Tibial artery (tissue), 4 donors: ENCODE measurements at regions not wholly inside any gene's neighbourhood (a gene's known extent, or its start where the extent isn't known, plus 50 kb on each side); places are given as distances from the start of the nearest gene placed in this dataset.

Experiments
- DNase-seq, 2 donors: peaks; one replicate each; pipeline ENCODE4 v3.0.0-alpha.2; 2019
- H3K27ac ChIP-seq, 2 donors: fragments of 200-600 bp; sonication (generic) in 1 of 2; 1 replicate in 1 of 2; 2 replicates in 1 of 2; pipeline ENCODE4 v1.5.1; 2018 to 2019; ENCODE audit warnings: mild to moderate bottlenecking in 1 of 2
- H3K27me3 ChIP-seq, 2 donors: fragments of 200-600 bp; sonication (generic) in 1 of 2; one replicate each; pipeline versions ENCODE4 v1.5.1 to v1.6.0; 2016 to 2019
- H3K36me3 ChIP-seq, 3 donors: fragments of 200-600 bp; sonication (generic) in 2 of 3; one replicate each; pipeline ENCODE4 v1.5.1; 2016 to 2019; ENCODE audit warnings: mild to moderate bottlenecking in 2 of 3
- H3K4me1 ChIP-seq, 4 donors: fragments of 200-600 bp; sonication (generic) in 2 of 4; 1 replicate in 3 of 4; 2 replicates in 1 of 4; pipeline ENCODE4 v1.5.1; 2016 to 2019
- H3K4me3 ChIP-seq, 2 donors: fragments of 200-600 bp; sonication (generic) in 1 of 2; 1 replicate in 1 of 2; 2 replicates in 1 of 2; pipeline ENCODE4 v1.5.1; 2018 to 2019; ENCODE audit warnings: mild to moderate bottlenecking in 2 of 2
- H3K9me3 ChIP-seq, 3 donors: fragments of 200-600 bp; sonication (generic) in 1 of 3; one replicate each; pipeline ENCODE4 v1.5.1; 2016 to 2019
- CTCF ChIP-seq, 2 experiments: fragments of 200-600 bp in 1 of 2; fragments of 450-650 bp in 1 of 2; IDR thresholded peaks; one replicate each; pipeline ENCODE4 v1.5.1; 2017 to 2019; ENCODE audit warnings: antibody characterized with exemption in 2 of 2, mild to moderate bottlenecking in 1 of 2, moderate library complexity in 1 of 2
- intact Hi-C: fragments of 100-400 bp; cut with DNase I; formaldehyde crosslinking; loops from one replicate; pipeline ENCODE4 v1.15.0; 2023; ENCODE audit warnings: low total_unique reads

- H3K9me3 ChIP-seq: no peaks in the 10 kb centered on the region
- H3K4me1 ChIP-seq: no peaks in the 10 kb centered on the region
- no peak for DNase-seq
- TF ChIP-seq CTCF (IDR thresholded peaks at IDR 0.05): no peak
- intact Hi-C loops: no loop called here
- H3K4me3 ChIP-seq: no peak overlapping the region
- H3K27ac ChIP-seq: no peak overlapping the region
- H3K27me3 ChIP-seq: no peaks in the 10 kb centered on the region
- no peaks in the 10 kb centered on the region for H3K36me3 ChIP-seq
These were observed 106.5 kb upstream of the RAB3GAP2 start for GRCh38 chr1:220378571-220379302.

GRCh38 chr1:220375715-220376114, 103.5 kb upstream of the RAB3GAP2 start:
- no peaks in the 10 kb centered on the region for H3K27me3 ChIP-seq
- H3K9me3 ChIP-seq: no peaks in the 10 kb centered on the region
- no peak overlapping the region for H3K27ac ChIP-seq
- H3K36me3 ChIP-seq: no peaks in the 10 kb centered on the region
- no peak for TF ChIP-seq CTCF (IDR thresholded peaks at IDR 0.05)
- H3K4me3 ChIP-seq: no peak overlapping the region
- intact Hi-C loops: no loop called here
- H3K4me1 ChIP-seq: no peaks in the 10 kb centered on the region
- no peak for DNase-seq

DNA sequence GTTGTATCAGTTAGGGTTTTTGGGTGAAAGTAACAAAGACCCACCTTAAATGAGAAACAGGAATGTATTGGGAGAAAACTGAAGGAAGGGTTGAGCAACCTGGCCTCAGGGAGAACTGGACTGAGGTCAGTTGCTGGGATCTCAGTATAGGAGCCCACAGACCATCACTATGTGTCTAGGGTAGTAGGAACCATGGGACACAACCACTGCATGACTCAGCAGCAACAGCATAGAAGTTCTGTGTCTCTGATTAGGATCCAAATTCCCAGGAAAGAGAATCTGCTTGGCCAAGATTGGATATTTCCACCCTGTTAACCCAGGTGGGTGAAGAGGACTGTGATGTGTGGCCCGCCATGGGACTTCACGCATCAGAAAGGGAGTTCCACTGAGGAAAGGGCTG, 102.2 kb upstream of the RAB3GAP2 start:
- Histone ChIP-seq H3K36me3 (no peaks in the 10 kb centered on the region), H3K4me1 (no peaks in the 10 kb centered on the region), H3K4me3 (no peak overlapping the region), H3K9me3 (no peaks in the 10 kb centered on the region), H3K27me3 (no peaks in the 10 kb centered on the region), H3K27ac (no peak overlapping the region)
- no peak for DNase-seq
- intact Hi-C loops: no loop called here
- no peak for TF ChIP-seq CTCF (IDR thresholded peaks at IDR 0.05)

- DNase-seq: no peak
- Histone ChIP-seq H3K36me3 (no peaks in the 10 kb centered on the region), H3K27ac (no peak overlapping the region), H3K4me3 (no peak overlapping the region), H3K4me1 (no peaks in the 10 kb centered on the region), H3K27me3 (no peaks in the 10 kb centered on the region), H3K9me3 (no peaks in the 10 kb centered on the region)
- intact Hi-C loops: no loop called here
- no peak for TF ChIP-seq CTCF (IDR thresholded peaks at IDR 0.05)
These were observed 100.2 kb upstream of the RAB3GAP2 start for GRCh38 chr1:220372451-220372850.

DNA sequence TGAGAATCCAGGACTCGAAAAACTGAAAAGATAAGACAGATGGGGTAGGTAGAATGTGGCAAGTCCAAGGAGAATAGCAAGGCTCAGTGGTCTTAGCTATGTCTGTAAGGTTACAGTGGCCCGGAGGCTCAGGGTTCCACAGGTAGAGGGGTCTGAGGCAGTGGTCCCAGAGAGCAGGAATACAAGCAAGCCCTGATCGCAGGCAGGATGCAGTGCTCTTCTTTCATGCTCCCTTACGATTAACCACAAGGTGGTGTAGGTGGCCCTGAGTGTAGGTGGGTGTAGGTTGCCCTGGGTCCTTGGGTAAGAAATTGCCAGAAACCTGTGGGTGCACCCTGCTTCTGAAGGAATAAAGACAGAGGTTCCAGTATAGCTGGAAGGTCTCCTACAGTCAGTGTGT, 99.1 kb upstream of the RAB3GAP2 start:
- TF ChIP-seq CTCF (IDR thresholded peaks at IDR 0.05): no peak
- H3K36me3 ChIP-seq: no peaks in the 10 kb centered on the region
- no peak overlapping the region for H3K4me3 ChIP-seq
- no peak for DNase-seq
- no peaks in the 10 kb centered on the region for H3K27me3 ChIP-seq
- intact Hi-C loops: no loop called here
- no peaks in the 10 kb centered on the region for H3K9me3 ChIP-seq
- no peak overlapping the region for H3K27ac ChIP-seq
- no peaks in the 10 kb centered on the region for H3K4me1 ChIP-seq
